Right lobe of liver (tissue), 6 donors: ENCODE measurements at regions not wholly inside any gene's neighbourhood (a gene's known extent, or its start where the extent isn't known, plus 50 kb on each side); places are given as distances from the start of the nearest gene placed in this dataset.

Experiments
- ATAC-seq, 4 donors: fragments of 200-7000 bp; cut with Tn5 transposase; one replicate each; pipeline ENCODE4 v1.9.1; 2020; ENCODE audit warnings: mild to moderate bottlenecking in 4 of 4, moderate library complexity in 4 of 4
- DNase-seq, 3 donors: peaks; one replicate each; pipeline ENCODE4 v3.0.0-alpha.2; 2020
- H3K27ac ChIP-seq, 3 donors: fragments of 200-600 bp; one replicate each; pipeline ENCODE4 v1.8.0; 2022
- H3K27me3 ChIP-seq, 2 donors: fragments of 200-600 bp; one replicate each; pipeline ENCODE4 v1.8.0; 2022
- H3K36me3 ChIP-seq, 4 donors: fragments of 200-600 bp; sonication (generic) in 1 of 4; one replicate each; pipeline versions ENCODE4 v1.5.1 to v1.8.0; 2017 to 2022; ENCODE audit warnings: control low read depth in 1 of 4
- H3K4me1 ChIP-seq, 4 donors: fragments of 200-600 bp; sonication (generic) in 1 of 4; one replicate each; pipeline versions ENCODE4 v1.5.1 to v1.8.0; 2017 to 2022; ENCODE audit warnings: control low read depth in 1 of 4
- H3K4me3 ChIP-seq, 3 donors: fragments of 200-600 bp; one replicate each; pipeline ENCODE4 v1.8.0; 2022
- H3K9me3 ChIP-seq, 4 donors: fragments of 200-600 bp; sonication (generic) in 1 of 4; one replicate each; pipeline versions ENCODE4 v1.5.1 to v1.8.0; 2017 to 2022; ENCODE audit warnings: control low read depth in 1 of 4
- POLR2A ChIP-seq: fragments of 450-650 bp; IDR thresholded peaks from one replicate; pipeline ENCODE4 v1.6.1; 2017; ENCODE audit warnings: antibody characterized with exemption, mild to moderate bottlenecking
- WGBS: methylation state at CpG from one replicate; pipeline ENCODE4 v1.1.6; 2018; ENCODE audit warnings: low coverage, low lambda C conversion rate; ENCODE audit not compliant: insufficient coverage; ENCODE audit errors: missing lambda C conversion rate; 5-methylcytosine and 5-hydroxymethylcytosine counted together
- intact Hi-C, 2 donors: fragments of 100-400 bp; cut with DNase I; formaldehyde crosslinking; loops; one replicate each; pipeline versions ENCODE4 v1.11.2 to v1.14.1; 2022
- TF ChIP-seq, protein P1 (sequence below), 4 donors: fragments of 200-600 bp in 3 of 4; fragments of 450-650 bp in 1 of 4; IDR thresholded peaks; one replicate each; pipeline versions ENCODE4 v1.5.1 to v1.8.0; 2016 to 2022; ENCODE audit warnings: antibody characterized with exemption in 4 of 4, mild to moderate bottlenecking in 2 of 4
- donor health status: DM: no; HTN: yes; CAD: no.
- donor health status: DM: no; HTN: no; CAD: no.
- donor health status: DM: no; HTN: no; CAD: no.
- donor health status: DM: no; HTN: yes; CAD: no.
- donor health status: DM: no; HTN: yes; CAD: no.

DNA sequence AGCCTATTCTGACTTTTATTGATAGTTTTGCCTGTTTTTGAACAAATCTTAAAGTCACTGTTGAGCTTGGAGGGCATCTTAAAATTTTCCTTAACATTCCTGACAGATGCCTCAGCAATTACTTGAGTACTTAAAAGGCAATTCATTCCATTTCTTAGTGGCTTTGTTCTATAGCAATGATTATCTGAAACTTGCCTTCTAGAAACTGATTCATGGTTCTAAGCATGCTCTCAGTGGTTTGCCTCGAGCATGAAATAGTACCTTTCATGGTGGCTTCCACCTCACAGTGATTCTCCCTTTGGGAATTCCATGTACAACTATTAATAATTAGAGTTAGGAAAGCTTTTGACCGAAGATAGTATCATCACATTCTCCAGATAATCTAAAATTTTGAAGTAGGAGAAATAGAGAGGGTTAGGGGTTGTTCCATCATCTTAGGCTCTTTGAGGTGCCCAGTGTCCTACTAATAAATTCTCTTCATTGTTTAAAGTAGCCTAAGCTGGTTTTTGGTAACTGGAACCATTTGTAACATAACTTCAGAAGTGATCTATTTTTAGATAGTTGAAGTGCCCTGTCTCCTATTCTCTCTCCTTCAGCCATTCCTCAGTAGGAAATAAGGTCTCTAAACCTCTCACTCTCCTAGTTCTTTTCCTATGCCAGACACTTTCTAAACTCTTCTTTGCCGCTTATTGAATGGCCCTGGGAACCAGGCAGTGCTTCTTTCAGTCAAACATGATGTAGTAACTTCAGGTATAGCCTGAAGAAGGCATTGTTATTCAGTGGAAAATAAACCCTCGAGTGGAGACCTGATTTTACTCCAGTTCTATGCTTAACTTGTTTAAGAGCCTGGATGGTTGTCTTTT, 156.1 kb downstream of the HAUS1 start:
- Histone ChIP-seq H3K4me1 (no peaks in the 10 kb centered on the region), H3K27me3 (no peaks in the 10 kb centered on the region), H3K4me3 (no peak overlapping the region), H3K27ac (no peak overlapping the region), H3K36me3 (peaks cover 0 to 17% (median 0%) of the 10 kb centered on the region in 4 donors), H3K9me3 (no peaks in the 10 kb centered on the region)
- ATAC-seq (no peak), DNase-seq (no peak)
- TF ChIP-seq, protein P1, sequence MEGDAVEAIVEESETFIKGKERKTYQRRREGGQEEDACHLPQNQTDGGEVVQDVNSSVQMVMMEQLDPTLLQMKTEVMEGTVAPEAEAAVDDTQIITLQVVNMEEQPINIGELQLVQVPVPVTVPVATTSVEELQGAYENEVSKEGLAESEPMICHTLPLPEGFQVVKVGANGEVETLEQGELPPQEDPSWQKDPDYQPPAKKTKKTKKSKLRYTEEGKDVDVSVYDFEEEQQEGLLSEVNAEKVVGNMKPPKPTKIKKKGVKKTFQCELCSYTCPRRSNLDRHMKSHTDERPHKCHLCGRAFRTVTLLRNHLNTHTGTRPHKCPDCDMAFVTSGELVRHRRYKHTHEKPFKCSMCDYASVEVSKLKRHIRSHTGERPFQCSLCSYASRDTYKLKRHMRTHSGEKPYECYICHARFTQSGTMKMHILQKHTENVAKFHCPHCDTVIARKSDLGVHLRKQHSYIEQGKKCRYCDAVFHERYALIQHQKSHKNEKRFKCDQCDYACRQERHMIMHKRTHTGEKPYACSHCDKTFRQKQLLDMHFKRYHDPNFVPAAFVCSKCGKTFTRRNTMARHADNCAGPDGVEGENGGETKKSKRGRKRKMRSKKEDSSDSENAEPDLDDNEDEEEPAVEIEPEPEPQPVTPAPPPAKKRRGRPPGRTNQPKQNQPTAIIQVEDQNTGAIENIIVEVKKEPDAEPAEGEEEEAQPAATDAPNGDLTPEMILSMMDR (IDR thresholded peaks at IDR 0.05): no peak
- no peak for TF ChIP-seq POLR2A
- WGBS: 90% methylated on average over 4 of the region's 4 CpGs
- intact Hi-C loops: no loop called here

- DNase-seq (no peak), ATAC-seq (no peak)
- no peaks in the 10 kb centered on the region for H3K4me1 ChIP-seq
- H3K4me3 ChIP-seq: no peak overlapping the region
- peaks cover 0 to 17% (median 0%) of the 10 kb centered on the region in 4 donors for H3K36me3 ChIP-seq
- H3K27ac ChIP-seq: no peak overlapping the region
- whole genome bisulfite sequencing: 88% methylated on average over 3 of the region's 3 CpGs
- H3K9me3 ChIP-seq: no peaks in the 10 kb centered on the region
- intact Hi-C loops: no loop called here
- TF ChIP-seq POLR2A: no peak
- TF ChIP-seq, protein P1 (IDR thresholded peaks at IDR 0.05): no peak
- H3K27me3 ChIP-seq: no peaks in the 10 kb centered on the region
Observed at GRCh38 chr18:46260879-46261143, 156.6 kb downstream of the HAUS1 start.

DNA sequence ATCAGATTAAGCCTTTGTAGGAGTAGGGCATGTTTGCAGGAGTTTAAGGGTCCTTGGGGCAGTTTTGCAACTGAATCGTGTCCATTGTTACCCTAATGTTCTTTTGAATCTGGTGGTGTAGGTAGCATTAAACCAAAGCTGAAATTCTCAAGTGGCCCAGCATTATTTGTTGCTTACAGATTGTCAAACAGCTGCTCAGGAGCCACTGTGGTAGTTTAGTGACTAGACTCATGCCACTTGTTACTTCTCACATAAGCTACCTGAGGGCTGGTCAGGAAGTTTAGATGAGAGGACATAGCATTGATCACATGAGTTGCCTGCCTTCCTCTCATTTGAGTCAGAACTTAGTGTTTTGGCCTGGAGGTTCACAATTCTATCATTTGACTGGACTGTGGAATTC, 157.6 kb downstream of the HAUS1 start:
- H3K9me3 ChIP-seq: no peaks in the 10 kb centered on the region
- intact Hi-C loops: no loop called here
- peaks cover 0 to 17% (median 0%) of the 10 kb centered on the region in 4 donors for H3K36me3 ChIP-seq
- DNase-seq (no peak), ATAC-seq (no peak)
- TF ChIP-seq, protein P1 (IDR thresholded peaks at IDR 0.05): no peak
- TF ChIP-seq POLR2A: no peak
- H3K27me3 ChIP-seq: no peaks in the 10 kb centered on the region
- 100% methylated on average over 1 of the region's 1 CpG for WGBS
- no peaks in the 10 kb centered on the region for H3K4me1 ChIP-seq
- H3K4me3 ChIP-seq: no peak overlapping the region
- no peak overlapping the region for H3K27ac ChIP-seq

- intact Hi-C loops: no loop called here
- H3K4me1 ChIP-seq: no peaks in the 10 kb centered on the region
- no peaks in the 10 kb centered on the region for H3K9me3 ChIP-seq
- no peak overlapping the region for H3K4me3 ChIP-seq
- peaks cover 0 to 17% (median 0%) of the 10 kb centered on the region in 4 donors for H3K36me3 ChIP-seq
- DNase-seq (no peak), ATAC-seq (no peak)
- TF ChIP-seq, protein P1 (IDR thresholded peaks at IDR 0.05): no peak
- TF ChIP-seq POLR2A: no peak
- 85% methylated on average over 3 of the region's 4 CpGs for WGBS
- H3K27ac ChIP-seq: no peak overlapping the region
- H3K27me3 ChIP-seq: no peaks in the 10 kb centered on the region
Observed at GRCh38 chr18:46262856-46263255, 158.7 kb downstream of the HAUS1 start.
